Lower leg skin (tissue), 3 donors: ENCODE measurements at regions not wholly inside any gene's neighbourhood (a gene's known extent, or its start where the extent isn't known, plus 50 kb on each side); places are given as distances from the start of the nearest gene placed in this dataset.

Experiments used
- CTCF ChIP-seq, 3 donors: fragments of 450-650 bp; IDR thresholded peaks; one replicate each; pipeline ENCODE4 v1.5.1; 2016; ENCODE audit warnings: antibody characterized with exemption in 3 of 3, mild to moderate bottlenecking in 3 of 3, moderate library complexity in 2 of 3
- POLR2A ChIP-seq, 2 donors: fragments of 450-650 bp; IDR thresholded peaks; one replicate each; pipeline ENCODE4 v1.6.1; 2016 to 2017; ENCODE audit warnings: antibody characterized with exemption in 2 of 2, mild to moderate bottlenecking in 1 of 2, moderate library complexity in 1 of 2

DNA sequence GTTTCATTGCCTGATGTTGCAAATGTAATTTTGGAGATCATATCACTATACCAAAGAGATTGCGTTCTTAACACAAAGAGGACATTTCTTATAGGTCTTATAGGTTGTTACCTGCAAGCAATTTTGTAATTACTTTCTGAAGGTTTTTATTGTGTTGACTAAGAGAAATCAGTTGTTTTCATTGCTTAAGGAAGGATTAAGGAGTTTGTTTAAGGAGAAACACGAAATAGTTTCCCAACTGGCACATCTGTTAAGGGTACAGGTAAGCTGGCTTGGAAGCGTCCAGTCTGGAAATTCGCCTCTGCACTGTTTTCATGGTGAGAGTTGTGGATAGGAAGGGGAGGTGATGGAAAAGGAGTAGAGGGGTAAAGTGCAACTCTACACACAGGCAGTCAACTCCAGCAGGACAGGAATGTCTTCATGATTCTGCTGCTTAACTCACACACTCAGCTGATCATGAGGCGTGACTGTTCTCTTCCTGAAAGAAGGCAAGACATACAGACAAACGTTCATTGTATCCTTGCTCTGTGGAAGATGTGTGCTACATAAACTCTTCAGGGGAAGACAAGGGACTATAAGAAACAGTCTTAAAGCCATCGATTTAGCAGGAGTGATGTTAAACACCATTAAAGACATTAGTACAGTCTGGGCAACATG is 61.4 kb upstream of the ACSL3 start:
- TF ChIP-seq CTCF (IDR thresholded peaks at IDR 0.05) (no peak), POLR2A (IDR thresholded peaks at IDR 0.05) (no peak)
